T-helper 1 cell (primary cell): ENCODE measurements at regions not wholly inside any gene's neighbourhood (a gene's known extent, or its start where the extent isn't known, plus 50 kb on each side); places are given as distances from the start of the nearest gene placed in this dataset.

ENCODE experiments used
- DNase-seq, 5 donors: peaks; one replicate each; pipeline ENCODE4 v3.0.0-alpha.2; 2012 to 2020

DNA sequence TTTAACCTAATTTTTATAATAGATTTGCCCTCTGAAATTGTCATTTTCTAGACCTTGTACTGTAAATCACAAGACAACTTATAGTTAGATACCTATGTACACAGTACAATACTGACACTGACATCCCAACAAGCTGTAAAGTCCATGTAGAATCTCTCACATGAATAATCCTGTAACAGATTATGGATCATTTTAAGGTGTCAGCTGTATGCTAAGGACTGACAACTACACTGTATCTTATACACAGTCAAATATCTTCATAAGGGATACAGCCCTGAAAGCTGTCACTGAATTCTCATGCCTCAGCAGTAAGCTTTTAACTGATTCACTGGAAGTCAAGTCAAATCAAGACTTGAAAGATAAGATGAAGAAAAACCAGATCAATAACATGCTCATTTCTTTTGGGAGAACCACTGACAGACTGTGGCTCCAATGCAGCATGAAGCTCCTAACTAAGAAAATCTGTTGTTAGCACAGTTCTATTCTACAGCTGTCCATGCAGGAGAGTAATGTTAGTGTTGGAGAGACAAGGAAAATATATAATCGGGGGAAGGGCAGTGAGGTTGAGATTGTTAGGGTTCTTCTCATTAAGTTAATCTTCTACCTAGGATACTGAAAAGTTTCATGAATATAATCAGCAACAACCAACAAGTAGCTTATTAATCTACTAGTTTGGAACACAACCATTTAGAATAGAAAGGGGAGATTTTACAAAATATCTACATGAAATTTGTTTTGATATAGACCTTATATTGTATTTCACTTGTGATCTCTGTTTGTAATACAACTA is 612.0 kb downstream of the PCDH18 start:
- no peak for DNase-seq

DNA sequence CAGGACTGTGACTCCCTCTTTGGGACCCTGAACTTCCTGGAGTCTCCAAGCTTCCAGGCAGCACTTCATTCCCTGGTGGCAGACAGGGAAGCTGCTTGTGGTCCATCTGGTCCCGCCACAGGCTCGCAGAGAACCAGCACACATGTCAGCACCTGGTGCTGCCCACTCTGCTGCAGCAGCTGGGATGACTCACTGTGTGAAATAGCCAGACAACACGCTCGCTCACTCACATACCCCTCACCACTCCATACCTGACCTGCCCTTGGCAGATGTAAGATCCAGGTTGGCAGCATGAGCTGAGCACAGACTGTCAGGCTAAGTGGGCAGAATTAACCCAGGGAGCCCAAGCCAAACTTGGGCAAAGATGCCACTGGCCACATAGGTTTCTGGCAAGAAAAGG is 613.5 kb downstream of the PCDH18 start:
- no peak for DNase-seq

DNA sequence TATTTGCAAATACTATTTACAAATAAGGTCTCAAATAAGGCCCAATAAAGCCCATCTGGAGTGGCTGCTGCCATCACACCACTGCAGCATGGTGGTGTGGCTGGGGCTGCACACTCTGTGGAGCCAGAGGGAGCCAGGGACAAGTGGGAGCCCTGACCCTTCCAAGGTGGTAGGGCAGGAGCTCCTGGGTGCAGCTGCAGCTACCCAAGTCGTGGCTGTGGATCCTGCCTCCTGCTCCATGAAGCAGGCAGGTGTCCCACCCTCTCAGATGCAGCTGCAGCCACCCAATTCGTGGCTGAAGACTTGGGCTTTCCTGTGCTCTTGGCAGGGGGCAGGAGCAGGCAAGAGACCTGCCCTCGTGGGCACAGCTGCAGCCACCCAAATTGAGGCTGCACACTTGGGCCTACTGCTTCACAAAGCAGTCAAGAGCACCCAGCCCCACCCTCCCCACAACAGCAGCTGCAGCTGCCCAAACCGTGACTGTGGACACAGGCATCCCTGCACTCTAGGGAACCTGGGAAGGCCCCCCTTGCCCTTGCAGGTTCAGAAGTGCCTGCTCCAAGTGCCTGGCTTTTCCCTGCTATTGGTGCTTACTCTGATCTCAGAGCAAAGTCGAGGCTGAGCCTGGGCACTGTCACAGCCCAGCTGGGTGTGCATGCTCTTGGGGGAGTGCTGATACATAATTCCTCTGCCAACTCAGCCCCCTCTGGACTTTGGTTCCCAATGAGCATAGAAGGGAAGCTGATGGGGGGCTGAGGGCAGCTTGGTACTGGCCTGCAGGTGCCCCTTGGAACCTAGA is 614.8 kb downstream of the PCDH18 start:
- no peak for DNase-seq

DNA sequence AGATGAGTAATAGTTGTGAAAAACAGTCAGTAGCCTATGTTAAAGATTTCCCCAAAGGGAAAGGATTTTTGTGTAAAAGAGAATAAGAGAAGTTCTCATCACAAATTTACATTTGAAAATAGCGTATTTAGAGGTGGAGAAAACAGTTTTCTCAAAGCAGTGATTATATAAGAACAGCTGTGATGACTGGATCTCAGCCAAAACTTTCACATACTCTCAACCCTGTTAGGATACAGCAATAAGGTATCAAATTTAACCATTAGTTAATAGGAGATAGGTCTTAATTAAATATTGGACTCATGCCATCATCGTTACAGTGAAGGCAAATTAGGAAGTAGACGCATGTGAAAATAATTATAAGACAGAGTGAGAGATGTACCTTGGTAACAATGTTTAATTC is 622.7 kb downstream of the PCDH18 start:
- no peak for DNase-seq

DNA sequence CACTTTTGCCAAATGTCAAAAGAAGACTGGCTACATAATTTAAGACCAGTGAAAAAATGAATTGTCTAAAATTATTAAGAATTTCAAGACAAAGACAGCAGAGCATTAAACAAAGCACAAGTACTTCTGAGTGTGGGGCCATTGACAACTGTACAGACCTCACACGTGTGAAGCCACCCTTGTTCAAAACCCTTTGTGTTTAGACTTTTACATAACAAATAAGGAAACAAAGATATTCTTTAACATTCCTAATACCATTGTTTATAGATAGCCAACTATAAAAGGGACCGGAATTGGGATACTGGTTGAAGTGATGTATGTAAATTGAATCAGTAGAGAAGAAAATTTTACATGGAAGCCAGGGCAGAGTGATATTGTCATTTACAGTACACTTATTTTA is 624.2 kb downstream of the PCDH18 start:
- DNase-seq: no peak

DNA sequence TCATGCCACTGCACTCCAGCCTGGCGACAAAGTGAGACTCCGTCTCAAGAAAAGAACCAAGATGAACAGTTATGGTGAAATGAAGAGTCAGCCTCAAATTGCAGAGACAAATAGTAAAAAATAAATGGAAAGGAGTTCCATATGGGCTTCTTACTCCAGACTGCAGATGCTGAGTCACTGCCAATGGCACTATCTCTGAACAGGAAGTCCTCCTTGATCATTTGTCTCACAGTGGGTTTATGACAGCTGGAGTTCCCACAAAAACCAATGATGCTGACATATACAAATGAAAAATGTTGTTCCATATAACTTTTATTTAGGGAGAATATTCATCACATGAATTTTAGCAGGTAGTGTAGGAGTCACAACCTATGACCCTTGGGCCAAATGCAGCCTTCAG is 631.6 kb downstream of the PCDH18 start:
- DNase-seq: no peak

DNA sequence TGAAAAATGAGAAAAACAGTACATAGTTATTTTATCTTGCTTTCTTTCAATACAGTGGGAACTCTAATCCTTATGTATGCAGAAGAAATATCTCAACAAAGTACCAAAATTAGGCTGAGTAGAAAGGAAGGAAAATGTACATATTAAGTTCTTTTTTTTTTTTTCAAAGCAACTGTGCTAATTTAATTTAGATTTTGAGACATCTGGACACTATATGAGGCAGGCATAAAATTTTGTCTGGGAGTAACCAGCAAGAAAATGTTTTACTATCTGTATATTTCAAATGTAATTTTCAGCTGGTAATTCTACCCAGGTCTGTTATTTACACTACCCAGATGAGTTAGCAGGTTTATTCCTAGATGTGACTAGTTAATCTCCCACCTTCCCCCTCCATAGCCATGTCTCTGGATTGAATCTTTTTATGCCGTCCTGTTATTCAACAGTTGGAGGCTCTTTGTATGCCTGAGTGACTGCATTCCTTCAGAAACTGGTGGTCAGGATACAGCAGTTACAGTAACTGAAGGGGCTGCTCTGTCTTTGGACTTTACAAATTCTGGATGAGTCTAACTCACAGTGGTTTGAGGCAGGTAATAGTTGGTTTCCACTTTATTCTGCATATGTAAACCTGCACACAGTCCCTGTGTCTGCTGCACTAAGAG is 633.6 kb downstream of the PCDH18 start:
- no peak for DNase-seq

DNA sequence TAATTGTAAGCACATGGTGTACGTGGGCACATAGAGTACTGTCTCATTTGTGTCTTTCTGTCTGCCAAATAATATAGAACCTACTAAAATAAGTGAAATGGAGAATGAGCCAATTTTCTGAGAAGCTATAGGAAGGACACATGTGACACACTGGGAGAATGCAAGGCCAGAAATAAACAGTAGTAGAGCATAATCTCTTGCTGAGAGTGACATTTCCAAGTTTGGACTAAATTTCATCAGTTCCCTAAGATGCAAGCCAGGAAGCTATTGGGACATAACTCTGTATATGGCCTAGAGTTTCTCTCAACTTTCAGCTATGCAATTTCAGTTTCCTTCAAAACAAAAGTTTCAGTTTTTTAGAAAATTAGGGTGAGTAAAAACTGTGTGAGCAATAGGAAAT is 638.7 kb downstream of the PCDH18 start:
- DNase-seq: no peak

DNA sequence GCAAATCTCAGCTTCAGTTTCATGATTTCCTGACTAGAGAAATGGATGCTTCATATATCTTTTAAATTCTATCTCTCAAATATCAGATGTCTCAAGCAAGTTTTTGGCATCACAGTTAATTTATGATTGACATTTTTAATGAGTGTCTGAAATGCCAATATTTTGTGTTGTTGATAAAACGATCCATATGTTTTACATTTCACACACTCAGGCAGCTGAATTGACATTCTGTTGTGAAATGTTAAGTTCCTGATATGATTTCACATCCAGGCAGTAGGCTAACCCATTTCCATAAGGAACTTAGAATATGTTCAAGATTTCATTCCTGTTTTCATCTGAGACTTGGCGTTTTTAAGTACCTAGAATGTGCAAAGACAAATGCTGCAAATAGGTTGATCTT is 650.6 kb downstream of the PCDH18 start:
- DNase-seq: no peak

DNA sequence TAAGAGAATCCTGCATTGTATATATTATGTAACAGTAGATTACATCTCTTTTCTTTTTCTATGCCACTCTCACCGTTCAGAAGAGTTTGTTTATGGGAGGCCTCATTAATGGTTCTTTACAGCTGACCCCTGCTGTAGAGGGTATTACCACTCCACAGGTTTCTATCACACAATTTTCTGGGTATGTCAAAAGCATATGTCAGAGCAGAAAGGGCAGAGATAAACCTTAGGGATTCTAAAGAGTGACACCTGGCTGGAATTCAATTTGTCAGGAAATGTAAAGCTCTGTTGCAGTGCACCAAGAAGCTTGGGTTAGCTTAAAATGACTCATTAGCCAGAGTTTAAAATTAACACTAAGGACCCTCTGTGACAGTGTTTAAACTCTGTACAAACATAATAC is 658.7 kb downstream of the PCDH18 start:
- no peak for DNase-seq

DNA sequence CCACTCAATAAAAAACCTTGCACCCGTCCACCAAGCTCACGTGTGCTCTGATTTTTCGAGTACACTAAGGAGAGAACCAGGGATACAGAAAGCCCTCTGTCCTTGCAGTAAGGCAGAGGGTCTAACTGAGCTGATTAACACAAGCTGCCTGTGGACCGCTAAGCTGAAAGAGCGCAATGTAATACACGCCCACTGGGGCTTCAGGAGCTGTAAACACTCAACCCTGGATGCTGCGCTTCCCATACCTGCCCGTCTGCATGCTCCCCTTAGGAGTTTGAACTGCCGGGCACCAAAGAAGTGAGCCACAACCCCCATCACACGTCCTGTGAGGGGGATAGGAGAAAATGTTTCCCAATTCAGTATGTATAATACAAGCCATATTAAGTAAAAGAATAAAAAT is 664.8 kb downstream of the PCDH18 start:
- DNase-seq: no peak

DNA sequence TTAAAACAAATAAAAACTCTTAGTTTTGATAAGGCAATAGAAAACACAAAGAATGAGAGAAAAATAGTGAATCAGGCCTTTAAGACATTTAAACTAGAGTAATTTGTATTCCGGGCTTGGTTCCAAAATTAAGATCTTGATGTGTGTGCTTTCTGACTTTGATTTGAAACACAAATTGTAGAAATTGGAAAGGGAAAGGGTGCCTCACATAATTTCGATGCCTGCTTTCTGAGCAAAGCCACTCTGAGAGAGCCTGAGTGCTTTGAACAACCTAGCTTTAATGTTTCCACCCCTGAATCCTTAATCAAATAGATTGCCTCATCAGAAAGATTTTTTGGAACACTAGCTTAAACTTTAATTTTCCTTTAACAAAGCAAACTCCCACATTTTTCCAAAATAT is 666.8 kb downstream of the PCDH18 start:
- no peak for DNase-seq

DNA sequence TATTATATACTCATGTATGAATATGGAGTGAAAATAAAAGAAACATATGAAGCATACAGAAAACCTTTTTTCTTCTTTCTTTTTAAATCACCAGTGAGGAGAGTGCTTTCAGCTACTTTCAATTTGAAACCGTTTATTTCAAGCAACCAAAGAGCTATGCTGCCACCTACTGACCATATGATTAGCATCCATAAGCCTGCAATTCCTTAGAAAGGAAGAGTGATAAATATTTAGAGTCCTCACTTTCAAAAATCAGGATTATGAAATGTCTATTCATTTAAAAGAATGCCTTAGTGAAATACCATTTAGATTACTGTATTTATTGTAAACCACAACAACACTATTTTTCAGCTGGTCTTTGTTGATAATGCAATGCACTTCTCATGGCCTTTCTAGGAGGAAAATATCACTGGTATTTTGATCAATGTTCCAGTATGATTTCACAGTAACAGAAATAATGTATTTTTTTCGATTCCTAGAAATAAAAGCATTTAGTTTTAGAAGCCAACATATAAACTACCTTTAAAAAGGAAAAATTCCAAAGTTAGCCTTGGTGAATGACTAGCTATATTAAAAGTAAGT is 667.6 kb downstream of the PCDH18 start:
- peak in 1 of 5 donors; percentile 29 for DNase-seq

DNA sequence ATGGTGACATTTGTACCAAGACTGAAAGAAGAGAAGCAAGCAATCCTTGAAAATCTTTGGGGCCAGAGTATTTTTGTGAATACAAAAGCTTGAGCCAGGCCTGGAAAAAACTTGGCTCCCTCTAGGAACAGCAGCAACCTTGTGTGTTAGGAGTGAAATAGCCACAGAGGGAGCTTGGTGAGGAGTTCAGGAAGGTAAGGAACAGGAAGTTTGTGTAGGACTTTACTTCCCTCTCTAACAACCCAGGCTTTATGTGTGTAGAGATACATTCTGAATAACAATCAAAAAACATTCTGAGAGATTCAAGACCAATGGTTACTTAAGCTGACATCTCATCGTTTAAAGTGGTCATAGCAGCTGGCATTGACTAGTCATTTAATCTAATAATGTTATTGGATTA is 668.5 kb downstream of the PCDH18 start:
- no peak for DNase-seq

DNA sequence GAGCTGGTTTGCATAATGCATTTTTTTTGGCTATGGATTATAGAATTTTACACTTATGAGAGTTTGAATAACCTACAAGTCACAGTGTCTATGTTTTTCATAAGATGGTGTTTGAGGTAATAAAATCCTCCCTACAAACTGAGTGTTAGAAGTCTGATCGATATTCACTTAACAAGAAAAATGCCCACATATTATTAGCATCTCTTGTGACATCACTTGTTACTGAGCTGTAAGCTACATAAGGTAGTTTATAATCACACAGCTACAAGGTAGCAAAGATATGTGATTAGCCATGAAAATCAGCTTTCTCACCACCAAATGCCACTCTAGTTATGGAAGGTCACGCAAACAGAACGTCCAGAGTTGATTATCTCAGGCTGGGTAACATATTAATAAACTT is 669.6 kb downstream of the PCDH18 start:
- DNase-seq: no peak

DNA sequence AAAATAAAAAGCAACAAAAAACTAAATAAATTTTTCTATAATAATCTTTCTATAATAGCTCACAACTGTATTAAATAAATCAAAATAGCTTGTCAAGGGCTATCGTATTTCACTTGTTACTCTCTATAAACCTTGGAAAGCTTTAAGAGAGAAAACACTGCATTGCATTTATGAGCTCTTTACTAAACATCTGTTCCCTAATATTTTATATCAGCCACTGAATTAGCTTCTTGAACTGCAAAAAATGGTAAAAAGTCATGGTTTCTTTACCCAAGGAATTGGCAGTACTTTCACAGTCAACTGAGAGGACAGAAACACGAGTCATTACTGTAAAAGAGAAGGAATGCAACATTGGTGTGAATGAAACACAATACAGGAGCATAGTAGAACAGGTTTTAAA is 671.2 kb downstream of the PCDH18 start:
- DNase-seq: no peak

DNA sequence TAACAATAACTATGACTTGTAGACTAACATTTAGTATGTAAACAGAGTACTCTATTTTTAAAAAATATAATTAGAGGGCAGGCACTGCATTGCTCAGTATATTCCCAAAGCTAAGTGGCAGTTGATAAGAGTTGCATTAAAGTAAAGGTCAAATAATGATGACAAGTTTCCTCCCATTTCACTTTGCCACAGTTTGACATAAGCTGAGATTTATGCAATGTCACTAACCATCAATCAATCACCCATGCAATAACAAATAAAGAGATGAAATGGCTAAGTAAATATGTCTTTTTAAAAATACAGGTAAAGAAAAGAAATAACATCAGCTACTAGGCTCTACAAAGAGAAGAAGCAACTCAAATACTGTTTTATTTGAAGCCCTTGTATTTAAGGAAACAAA is 673.4 kb downstream of the PCDH18 start:
- DNase-seq: no peak

DNA sequence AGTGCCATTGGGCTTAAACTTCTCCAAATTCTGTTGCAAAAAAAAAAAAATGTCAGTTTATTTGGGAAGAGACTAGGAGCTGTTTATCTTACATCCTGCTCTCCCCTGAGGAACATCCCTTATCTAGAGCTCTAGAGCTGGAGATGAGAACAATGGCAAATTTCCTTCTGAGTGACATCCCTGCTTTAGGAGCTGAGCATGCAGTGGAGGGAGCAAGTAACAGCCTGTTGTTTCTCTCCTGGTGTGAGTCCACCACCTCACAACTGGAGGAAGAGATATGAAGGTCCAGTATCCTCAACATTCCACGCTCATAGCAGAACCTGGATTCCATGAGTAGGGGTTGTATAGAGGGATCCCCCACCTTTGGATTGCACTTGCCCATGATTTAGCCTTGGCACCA is 676.4 kb downstream of the PCDH18 start:
- DNase-seq: no peak

DNA sequence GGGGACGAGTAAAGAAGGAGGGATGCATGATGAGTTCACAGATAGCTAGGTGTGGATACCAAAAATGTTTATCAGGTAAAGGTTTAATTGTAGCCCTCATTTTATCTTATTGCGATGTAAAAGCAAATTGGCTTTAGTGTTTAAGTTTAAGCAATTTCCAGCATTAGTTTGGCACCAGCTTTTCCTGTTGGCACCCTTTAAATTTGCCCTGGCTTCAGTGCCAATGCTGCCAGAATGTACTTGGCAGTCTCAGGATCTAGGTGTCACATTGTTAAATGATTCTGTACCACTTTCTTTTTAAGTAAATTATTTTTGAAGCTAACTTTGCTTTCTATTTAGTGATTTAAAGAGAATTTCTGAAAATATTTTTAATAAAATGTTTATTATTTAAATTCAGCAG is 681.8 kb downstream of the PCDH18 start:
- no peak for DNase-seq

DNA sequence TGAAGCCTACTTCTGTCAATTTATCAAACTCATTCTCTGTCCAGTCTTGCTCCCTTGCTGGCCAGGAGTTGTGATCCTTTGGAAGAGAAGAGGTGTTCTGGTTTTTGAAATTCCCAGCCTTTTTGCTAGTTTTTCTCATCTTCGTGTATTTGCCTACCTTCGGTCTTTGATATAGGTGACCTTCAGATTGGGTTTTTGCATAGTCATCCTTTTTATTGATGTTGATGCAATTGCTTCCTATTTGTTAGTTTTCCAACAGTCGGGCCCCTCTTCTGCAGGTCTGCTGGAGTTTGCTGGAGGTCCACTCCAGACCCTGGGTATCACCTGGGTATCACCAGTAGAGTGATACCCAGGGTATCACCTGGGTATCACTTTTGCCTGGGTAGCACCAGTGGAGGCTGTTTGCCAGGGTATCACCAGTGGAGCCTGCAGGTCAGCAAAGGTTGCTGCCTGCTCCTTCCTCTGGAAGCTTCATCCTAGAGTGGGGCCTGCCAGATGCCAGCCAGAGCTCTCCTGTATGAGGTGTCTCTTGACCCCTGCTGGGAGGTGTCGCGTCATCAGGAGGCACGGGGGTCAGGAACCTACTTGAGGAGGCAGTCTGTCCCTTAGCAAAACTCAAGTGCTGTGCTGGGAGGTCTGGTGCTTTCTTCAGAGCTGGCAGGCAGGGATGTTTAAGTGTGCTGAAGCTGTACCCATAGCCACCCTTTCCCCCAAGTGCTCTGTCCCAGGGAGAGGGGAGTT is 684.2 kb downstream of the PCDH18 start:
- DNase-seq: no peak

DNA sequence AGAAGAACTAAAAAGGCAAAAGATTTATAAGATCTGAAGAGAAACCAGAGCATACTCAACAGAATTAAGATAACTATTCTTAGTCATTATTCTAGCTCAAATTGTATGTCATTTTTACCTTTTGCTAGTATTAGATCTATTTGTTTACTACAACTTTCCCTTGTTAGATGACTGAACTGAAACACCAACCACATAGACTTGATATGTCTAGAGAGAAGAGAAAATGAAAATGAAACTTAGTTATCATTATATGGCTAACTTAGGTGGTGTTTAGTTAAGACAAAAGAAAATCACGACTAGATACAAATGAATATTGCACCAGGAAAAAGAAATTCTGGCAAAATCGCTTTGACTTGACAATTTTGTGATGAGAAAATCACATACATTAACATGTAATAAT is 690.8 kb downstream of the PCDH18 start:
- DNase-seq: no peak

DNA sequence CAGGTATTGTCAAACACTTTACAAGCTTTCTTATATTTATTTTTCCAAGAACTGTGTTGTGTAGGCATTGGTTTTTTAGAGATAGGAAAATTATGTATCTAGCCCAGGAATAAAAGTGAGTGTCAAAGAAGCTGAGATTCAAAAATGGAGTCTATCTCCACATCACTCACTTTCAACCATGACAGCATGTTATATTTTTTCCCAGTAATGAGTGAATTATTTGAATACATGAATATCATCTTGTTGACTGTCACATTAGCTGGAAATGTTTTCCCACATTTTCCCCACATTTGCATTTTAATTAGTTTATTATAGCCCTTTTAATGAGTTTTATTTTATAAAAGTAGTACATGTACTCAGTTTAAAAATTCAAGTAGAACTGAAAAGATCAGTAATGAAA is 693.7 kb downstream of the PCDH18 start:
- DNase-seq: no peak

DNA sequence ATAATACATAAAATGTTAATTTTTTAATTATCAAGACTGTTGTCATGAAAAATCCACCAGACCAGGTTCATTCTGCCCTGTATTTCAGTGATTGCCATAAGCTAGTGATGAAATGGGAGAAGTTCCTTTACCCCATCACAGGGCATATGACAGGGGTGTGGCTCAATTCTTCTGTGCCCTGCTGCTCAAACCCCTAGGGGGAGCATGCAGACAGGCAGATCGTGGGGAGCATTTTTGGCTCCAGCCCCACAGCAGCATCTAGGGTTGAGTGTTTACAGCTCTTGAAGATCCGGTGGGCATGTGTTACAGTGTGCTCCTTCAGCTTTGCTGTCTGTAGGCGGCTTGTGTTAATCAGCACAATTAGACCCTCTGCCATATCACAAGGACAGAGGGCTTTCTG is 700.7 kb downstream of the PCDH18 start:
- DNase-seq: no peak
